ENCODE measurements at regions not wholly inside any gene's neighbourhood (a gene's known extent, or its start where the extent isn't known, plus 50 kb on each side); places are given as distances from the start of the nearest gene placed in this dataset.

GRCh38 chr16:86133377-86133776 is 234.4 kb downstream of the IRF8 start:
- ChIA-PET CTCF (no interaction called here), POLR2A (no interaction called here)
- Histone ChIP-seq H3K9me3 (ENCODE audit: control insufficient read depth, insufficient read depth, low read depth, low read length) (no peaks in the 10 kb centered on the region), H3K27me3 (ENCODE audit: control insufficient read depth, insufficient read depth, low read length) (0 out of 2 replicates have a peak, but pooled peaks cover 3% of the 10 kb centered on the region), H3K4me1 (ENCODE audit: control insufficient read depth, insufficient read depth, low read length) (no peaks in the 10 kb centered on the region), H3K4me3 (ENCODE audit: low read depth in 2 of 2, low read length in 2 of 2) (no peak overlapping the region), H3K36me3 (ENCODE audit: control insufficient read depth, insufficient read depth, low read length) (no peaks in the 10 kb centered on the region), H3K27ac (ENCODE audit: low read length) (no peak overlapping the region)
- BruUV-seq (replicated peaks), result no TSS peak
- intact Hi-C loops (cut with micrococcal nuclease; ENCODE audit: unreplicated experiment), result no loop called here
- no peak for TF ChIP-seq POLR2AphosphoS5 (IDR thresholded peaks at IDR 0.05; ENCODE audit: low read depth, low read length)
- in situ Hi-C loops (cut with HindIII; ENCODE audit: low pct_unique_long_range_greater_than_20kb, low sequenced_read_pairs), result no loop called here
- ATAC-seq (no peak), DNase-seq (ENCODE audit: low read depth, low spot score) (no peak)

GRCh38 chr16:86133847-86134375 is 234.9 kb downstream of the IRF8 start:
- CTCF ChIA-PET, result no interaction called here
- TF ChIP-seq POLR2AphosphoS5 (IDR thresholded peaks at IDR 0.05; ENCODE audit: low read depth, low read length) (no peak), TCF7L2 (IDR thresholded peaks at IDR 0.05; ENCODE audit: low read depth, low read length) (no peak), REST (IDR thresholded peaks at IDR 0.05; ENCODE audit: insufficient read depth in 1 of 2, low read depth in 2 of 2, low read length in 1 of 2) (no peak), SIN3A (IDR thresholded peaks at IDR 0.05; ENCODE audit: borderline replicate concordance, insufficient read depth, low read depth, low read length) (no peak), CTCF (IDR thresholded peaks at IDR 0.05) (no peak)
- Histone ChIP-seq H3K4me1 (ENCODE audit: control insufficient read depth, insufficient read depth, low read length) (no peaks in the 10 kb centered on the region), H3K4me3 (ENCODE audit: low read depth in 2 of 2, low read length in 2 of 2) (no peak overlapping the region), H3K36me3 (ENCODE audit: control insufficient read depth, insufficient read depth, low read length) (no peaks in the 10 kb centered on the region), H3K27ac (ENCODE audit: low read length) (no peak overlapping the region), H3K27me3 (ENCODE audit: control insufficient read depth, insufficient read depth, low read length) (0 out of 2 replicates have a peak, but pooled peaks cover 3% of the 10 kb centered on the region), H3K9me3 (ENCODE audit: control insufficient read depth, insufficient read depth, low read depth, low read length) (no peaks in the 10 kb centered on the region)
- in situ Hi-C loops (cut with HindIII; ENCODE audit: low pct_unique_long_range_greater_than_20kb, low sequenced_read_pairs), result no loop called here
- BruUV-seq (replicated peaks), result no TSS peak
- intact Hi-C loops (cut with micrococcal nuclease; ENCODE audit: unreplicated experiment), result no loop called here
- DNase-seq (ENCODE audit: low read depth, low spot score) (no peak), ATAC-seq (no peak)
- POLR2A ChIA-PET, result no interaction called here

- no peaks in the 10 kb centered on the region for H3K4me1 ChIP-seq (ENCODE audit: control insufficient read depth, insufficient read depth, low read length)
- ChIA-PET POLR2A (no interaction called here), CTCF (no interaction called here)
- no peak for TF ChIP-seq CTCF (IDR thresholded peaks at IDR 0.05)
- TF ChIP-seq POLR2AphosphoS5 (IDR thresholded peaks at IDR 0.05; ENCODE audit: low read depth, low read length), result no peak
- no peak for TF ChIP-seq SIN3A (IDR thresholded peaks at IDR 0.05; ENCODE audit: borderline replicate concordance, insufficient read depth, low read depth, low read length)
- no peak for TF ChIP-seq TCF7L2 (IDR thresholded peaks at IDR 0.05; ENCODE audit: low read depth, low read length)
- TF ChIP-seq REST (IDR thresholded peaks at IDR 0.05; ENCODE audit: insufficient read depth in 1 of 2, low read depth in 2 of 2, low read length in 1 of 2), result no peak
- intact Hi-C loops (cut with micrococcal nuclease; ENCODE audit: unreplicated experiment) (no loop called here), in situ Hi-C loops (cut with HindIII; ENCODE audit: low pct_unique_long_range_greater_than_20kb, low sequenced_read_pairs) (no loop called here)
- ATAC-seq, result no peak
- H3K9me3 ChIP-seq (ENCODE audit: control insufficient read depth, insufficient read depth, low read depth, low read length), result no peaks in the 10 kb centered on the region
- BruUV-seq (replicated peaks), result no TSS peak
- no peak overlapping the region for H3K4me3 ChIP-seq (ENCODE audit: low read depth in 2 of 2, low read length in 2 of 2)
- no peak overlapping the region for H3K27ac ChIP-seq (ENCODE audit: low read length)
- no peak for DNase-seq (ENCODE audit: low read depth, low spot score)
- H3K36me3 ChIP-seq (ENCODE audit: control insufficient read depth, insufficient read depth, low read length), result no peaks in the 10 kb centered on the region
- 0 out of 2 replicates have a peak, but pooled peaks cover 3% of the 10 kb centered on the region for H3K27me3 ChIP-seq (ENCODE audit: control insufficient read depth, insufficient read depth, low read length)
These were observed 236.0 kb downstream of the IRF8 start for GRCh38 chr16:86134802-86135461.

Measured in Panc1 (cell line).